ENCODE measurements at regions not wholly inside any gene's neighbourhood (a gene's known extent, or its start where the extent isn't known, plus 50 kb on each side); places are given as distances from the start of the nearest gene placed in this dataset.

DNA sequence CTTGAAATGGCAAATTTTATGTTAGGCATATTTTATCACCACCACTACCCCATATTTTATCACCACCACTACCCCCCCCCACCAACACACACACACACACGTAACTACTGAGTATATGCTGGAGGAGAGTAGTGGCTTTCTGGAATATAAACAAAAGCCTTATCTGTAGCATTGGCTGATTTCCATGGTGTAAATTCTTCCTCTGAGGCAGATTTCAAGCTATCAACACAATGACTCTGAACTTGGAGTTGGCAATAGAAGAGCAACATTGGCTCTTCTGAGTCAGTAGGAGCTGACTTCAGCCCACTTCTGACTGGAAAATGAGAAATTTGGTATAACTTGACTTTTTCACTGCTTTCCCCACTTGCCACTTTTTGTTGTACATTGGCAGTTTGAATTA lies 143.0 kb downstream of the CAVIN4 start:
- TF ChIP-seq, protein P1, sequence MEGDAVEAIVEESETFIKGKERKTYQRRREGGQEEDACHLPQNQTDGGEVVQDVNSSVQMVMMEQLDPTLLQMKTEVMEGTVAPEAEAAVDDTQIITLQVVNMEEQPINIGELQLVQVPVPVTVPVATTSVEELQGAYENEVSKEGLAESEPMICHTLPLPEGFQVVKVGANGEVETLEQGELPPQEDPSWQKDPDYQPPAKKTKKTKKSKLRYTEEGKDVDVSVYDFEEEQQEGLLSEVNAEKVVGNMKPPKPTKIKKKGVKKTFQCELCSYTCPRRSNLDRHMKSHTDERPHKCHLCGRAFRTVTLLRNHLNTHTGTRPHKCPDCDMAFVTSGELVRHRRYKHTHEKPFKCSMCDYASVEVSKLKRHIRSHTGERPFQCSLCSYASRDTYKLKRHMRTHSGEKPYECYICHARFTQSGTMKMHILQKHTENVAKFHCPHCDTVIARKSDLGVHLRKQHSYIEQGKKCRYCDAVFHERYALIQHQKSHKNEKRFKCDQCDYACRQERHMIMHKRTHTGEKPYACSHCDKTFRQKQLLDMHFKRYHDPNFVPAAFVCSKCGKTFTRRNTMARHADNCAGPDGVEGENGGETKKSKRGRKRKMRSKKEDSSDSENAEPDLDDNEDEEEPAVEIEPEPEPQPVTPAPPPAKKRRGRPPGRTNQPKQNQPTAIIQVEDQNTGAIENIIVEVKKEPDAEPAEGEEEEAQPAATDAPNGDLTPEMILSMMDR (IDR thresholded peaks at IDR 0.05; ENCODE audit: low read depth, low read length) = no peak
- DNase-seq (ENCODE audit: low read depth, low spot score) = no peak
- H3K4me3 ChIP-seq (ENCODE audit: low read depth, low read length) = no peak overlapping the region
- in situ Hi-C loops (cut with HindIII; ENCODE audit: low sequenced_read_pairs) = no loop called here

DNA sequence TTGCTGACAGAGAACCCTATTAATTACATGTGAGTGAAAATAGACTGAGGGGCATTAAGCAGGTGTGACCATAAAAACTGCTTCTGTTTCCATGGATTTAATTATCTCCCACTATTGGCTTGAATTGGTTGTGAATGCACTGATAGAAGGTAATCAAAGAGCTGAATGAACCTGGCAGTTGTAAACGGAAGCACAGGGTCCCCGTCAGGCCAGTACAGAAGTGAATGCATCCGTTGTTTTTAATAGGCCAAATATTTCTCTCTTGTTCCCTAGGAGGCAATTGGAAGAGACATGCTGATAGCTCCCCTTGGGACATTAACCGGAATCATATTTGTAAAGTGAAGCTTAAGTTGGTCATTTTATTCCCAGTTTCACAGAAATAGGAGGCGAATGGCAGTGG lies 147.0 kb downstream of the CAVIN4 start:
- TF ChIP-seq, protein P1 (IDR thresholded peaks at IDR 0.05; ENCODE audit: low read depth, low read length) = no peak
- no peak overlapping the region for H3K4me3 ChIP-seq (ENCODE audit: low read depth, low read length)
- in situ Hi-C loops (cut with HindIII; ENCODE audit: low sequenced_read_pairs) = no loop called here
- DNase-seq (ENCODE audit: low read depth, low spot score) = no peak

DNA sequence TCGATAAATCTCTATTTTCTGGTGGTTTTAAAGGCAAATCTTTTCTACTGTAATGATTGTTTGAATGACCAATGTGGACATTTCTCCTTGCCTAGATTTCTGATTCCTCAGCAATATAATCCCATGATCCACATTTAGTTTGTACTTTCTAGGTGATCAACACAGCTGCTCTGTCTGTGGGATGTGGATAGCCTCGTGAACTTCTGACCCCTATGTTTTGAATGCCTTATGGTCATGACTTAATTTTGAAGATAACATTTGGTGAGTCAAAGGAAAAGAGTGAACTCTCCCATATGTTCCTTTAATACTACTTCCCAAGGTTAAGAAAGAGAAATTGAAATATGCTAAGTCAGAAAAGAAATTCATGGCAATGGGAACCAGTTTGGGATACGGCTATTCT lies 147.5 kb downstream of the CAVIN4 start:
- H3K4me3 ChIP-seq (ENCODE audit: low read depth, low read length) = no peak overlapping the region
- in situ Hi-C loops (cut with HindIII; ENCODE audit: low sequenced_read_pairs) = no loop called here
- TF ChIP-seq, protein P1 (IDR thresholded peaks at IDR 0.05; ENCODE audit: low read depth, low read length) = no peak
- DNase-seq (ENCODE audit: low read depth, low spot score) = no peak

DNA sequence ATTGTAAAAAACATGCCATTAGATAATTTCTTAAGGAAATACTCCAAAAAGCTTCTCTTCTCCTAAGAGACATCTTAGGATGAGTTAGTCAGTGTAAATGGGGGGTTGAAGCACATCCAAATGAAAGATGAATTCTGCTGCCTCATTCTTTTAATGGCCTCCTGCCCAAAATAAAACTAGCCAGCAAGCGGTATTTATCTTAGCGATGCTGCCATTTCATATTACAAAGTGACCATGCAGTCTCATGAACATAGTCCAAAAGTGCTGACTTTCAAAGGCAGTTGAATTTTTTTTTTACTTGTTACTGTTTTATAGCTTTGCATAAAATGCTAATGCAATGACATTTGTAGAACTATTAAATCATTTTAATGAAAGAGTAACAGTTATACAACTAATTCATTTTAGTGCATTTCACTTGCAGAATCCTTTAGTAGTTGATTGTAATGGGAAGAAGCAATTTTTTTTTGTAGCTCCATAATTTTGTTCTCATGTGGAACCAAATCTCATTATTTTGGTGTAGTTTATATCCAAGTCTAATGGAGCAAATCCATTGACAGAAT lies 151.5 kb downstream of the CAVIN4 start:
- TF ChIP-seq, protein P1 (IDR thresholded peaks at IDR 0.05; ENCODE audit: low read depth, low read length) = no peak
- DNase-seq (ENCODE audit: low read depth, low spot score) = no peak
- H3K4me3 ChIP-seq (ENCODE audit: low read depth, low read length) = no peak overlapping the region
- in situ Hi-C loops (cut with HindIII; ENCODE audit: low sequenced_read_pairs) = no loop called here

DNA sequence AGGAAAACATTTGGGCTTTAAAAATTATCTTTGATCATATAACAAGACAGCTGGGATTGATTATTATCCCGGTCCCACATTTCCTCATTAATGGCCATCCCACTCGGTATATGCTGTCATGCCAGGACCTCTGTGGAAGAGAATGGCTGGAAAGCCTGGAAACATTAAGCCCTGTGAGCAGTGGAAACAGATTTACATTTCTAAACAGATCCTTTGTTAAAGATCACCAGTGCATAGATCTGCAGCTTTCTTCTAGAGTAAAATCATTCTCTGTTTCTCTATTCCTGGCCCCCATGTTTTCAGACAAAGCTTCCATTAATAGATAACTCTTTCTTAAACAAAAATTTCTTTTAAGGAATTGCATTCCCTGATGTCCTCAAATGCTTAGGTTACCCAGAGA lies 152.2 kb downstream of the CAVIN4 start:
- no peak overlapping the region for H3K4me3 ChIP-seq (ENCODE audit: low read depth, low read length)
- in situ Hi-C loops (cut with HindIII; ENCODE audit: low sequenced_read_pairs) = no loop called here
- TF ChIP-seq, protein P1 (IDR thresholded peaks at IDR 0.05; ENCODE audit: low read depth, low read length) = no peak
- DNase-seq (ENCODE audit: low read depth, low spot score) = no peak

DNA sequence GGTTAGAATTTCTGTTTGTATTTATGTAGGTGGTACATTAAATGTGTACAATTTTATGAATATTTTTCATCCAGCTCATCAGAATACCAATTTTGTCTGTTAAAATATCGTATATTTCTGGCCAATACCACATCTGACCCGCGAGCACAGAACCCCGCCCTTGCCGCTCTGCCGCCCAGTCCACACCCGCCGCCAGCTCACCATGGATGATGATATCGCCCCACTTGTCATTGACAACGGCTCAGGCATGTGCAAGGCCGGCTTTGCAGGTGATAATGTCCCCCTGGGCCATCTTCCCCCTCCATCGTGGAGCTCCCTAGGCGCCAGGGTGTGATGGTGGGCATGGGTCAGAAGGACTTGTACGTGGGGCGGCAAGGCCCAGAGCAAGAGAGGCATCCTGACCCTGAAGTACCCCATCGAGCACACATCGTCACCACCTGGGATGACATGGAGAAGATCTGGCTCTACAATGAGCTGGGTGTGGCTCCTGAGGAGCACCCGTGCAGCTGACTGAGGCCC lies 153.2 kb downstream of the CAVIN4 start:
- in situ Hi-C loops (cut with HindIII; ENCODE audit: low sequenced_read_pairs) = no loop called here
- DNase-seq (ENCODE audit: low read depth, low spot score) = no peak
- TF ChIP-seq, protein P1 (IDR thresholded peaks at IDR 0.05; ENCODE audit: low read depth, low read length) = no peak
- H3K4me3 ChIP-seq (ENCODE audit: low read depth, low read length) = no peak overlapping the region

Measured in astrocyte of the spinal cord (primary cell).